ENCODE measurements at regions not wholly inside any gene's neighbourhood (a gene's known extent, or its start where the extent isn't known, plus 50 kb on each side); places are given as distances from the start of the nearest gene placed in this dataset.
"Not testable (repeated sequence)": the region's sequence is repeated elsewhere in the genome, so short reads cannot be mapped to it uniquely, and the experiment has no call there.

- TF ChIP-seq CTCF (IDR thresholded peaks at IDR 0.05) = no peak
- Histone ChIP-seq H3K27ac (no peak overlapping the region), H3K4me3 (no peak overlapping the region)
- DNase-seq (ENCODE audit: low spot score) = no peak
Measured at GRCh38 chr5:115695310-115695880, 69.6 kb upstream of the TMED7 start.

- not testable (repeated sequence) for DNase-seq (ENCODE audit: low spot score); H3K27ac ChIP-seq; H3K4me3 ChIP-seq
Measured at GRCh38 chr5:115691814-115692213, 66.0 kb upstream of the TMED7 start.

GRCh38 chr5:115686738-115687074 lies 60.9 kb upstream of the TMED7 start:
- no peak overlapping the region for H3K4me3 ChIP-seq
- DNase-seq (ENCODE audit: low spot score) = no peak

GRCh38 chr5:115686051-115686737 lies 60.4 kb upstream of the TMED7 start:
- Histone ChIP-seq H3K27ac (peak overlapping the region in 1 of 2 donors; percentile 46), H3K4me3 (no peak overlapping the region)
- no peak for DNase-seq (ENCODE audit: low spot score)
- no peak for TF ChIP-seq CTCF (IDR thresholded peaks at IDR 0.05)

More at GRCh38 chr5:115686738-115687074, 60.9 kb upstream of the TMED7 start:
- H3K27ac ChIP-seq = peak overlapping the region in 1 of 2 donors; percentile 46
- TF ChIP-seq CTCF (IDR thresholded peaks at IDR 0.05) = no peak

DNA sequence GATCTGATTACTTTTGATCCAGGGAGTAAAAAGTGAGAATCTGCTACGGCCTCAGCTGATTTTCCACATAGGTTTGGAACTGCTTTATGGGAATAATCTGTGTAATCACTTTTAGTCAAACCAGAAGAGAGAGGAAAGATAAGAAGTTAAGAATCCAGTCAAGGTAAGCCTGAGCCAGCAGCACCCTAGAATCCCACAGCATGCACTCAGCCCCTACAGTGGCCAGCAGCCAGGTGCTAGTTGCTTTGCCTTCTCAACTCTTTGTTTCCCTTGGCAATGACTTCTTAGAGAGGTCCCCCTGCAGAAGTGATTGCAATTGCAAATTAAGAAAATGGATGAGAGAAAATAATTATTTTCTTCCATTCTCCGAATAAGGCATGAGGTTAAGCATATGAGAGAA lies 59.7 kb upstream of the TMED7 start:
- H3K27ac ChIP-seq = no peak overlapping the region
- no peak overlapping the region for H3K4me3 ChIP-seq
- DNase-seq (ENCODE audit: low spot score) = no peak
- TF ChIP-seq CTCF (IDR thresholded peaks at IDR 0.05) = no peak

DNA sequence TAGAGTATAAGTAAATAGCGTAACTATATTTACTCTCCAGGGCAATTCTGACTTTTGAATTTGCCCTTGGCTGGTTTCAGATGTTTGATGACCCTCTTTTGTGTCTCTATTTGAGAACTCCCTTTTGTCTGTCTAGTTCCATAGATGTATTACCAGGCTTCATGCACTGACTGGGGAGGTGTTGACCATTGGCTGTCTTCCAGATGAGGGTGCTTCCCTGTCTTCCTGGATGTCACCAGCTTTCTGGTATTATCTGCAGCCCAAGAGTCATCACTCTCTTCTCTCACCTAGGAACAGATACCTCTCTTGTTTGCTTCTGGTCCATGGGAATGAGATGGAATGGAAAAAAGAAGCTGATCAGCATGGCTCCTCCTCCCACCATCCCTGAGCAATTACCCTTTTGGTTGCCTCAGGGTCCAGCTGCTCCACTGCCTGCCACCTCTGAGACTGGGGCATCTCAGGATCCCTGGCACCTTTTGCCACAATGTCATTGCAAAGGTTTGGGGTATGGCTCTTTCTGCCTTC lies 58.7 kb upstream of the TMED7 start:
- no peak for DNase-seq (ENCODE audit: low spot score)
- TF ChIP-seq CTCF (IDR thresholded peaks at IDR 0.05) = no peak
- H3K4me3 ChIP-seq = no peak overlapping the region
- H3K27ac ChIP-seq = no peak overlapping the region

DNA sequence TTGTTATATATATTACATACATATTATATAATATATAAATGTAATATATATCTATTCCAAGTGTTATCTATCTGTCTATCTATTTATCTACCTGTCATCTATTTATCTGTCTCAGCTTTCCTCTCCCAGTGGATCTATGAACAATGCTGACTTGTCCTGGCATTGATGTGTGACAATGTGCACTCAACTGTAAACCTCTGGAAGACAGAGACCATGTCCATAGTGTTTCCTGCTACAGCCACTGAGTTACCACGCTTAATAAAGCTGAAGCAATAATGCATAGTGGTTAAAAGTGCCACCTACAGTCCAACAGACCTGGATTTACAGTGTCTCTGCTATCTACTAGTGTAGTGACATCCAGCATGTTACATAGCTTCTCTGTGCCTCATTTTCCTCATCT lies 57.2 kb upstream of the TMED7 start:
- DNase-seq (ENCODE audit: low spot score) = no peak
- H3K4me3 ChIP-seq = no peak overlapping the region
- TF ChIP-seq CTCF (IDR thresholded peaks at IDR 0.05) = no peak
- H3K27ac ChIP-seq = no peak overlapping the region
